ENCODE measurements at regions not wholly inside any gene's neighbourhood (a gene's known extent, or its start where the extent isn't known, plus 50 kb on each side); places are given as distances from the start of the nearest gene placed in this dataset.

DNA sequence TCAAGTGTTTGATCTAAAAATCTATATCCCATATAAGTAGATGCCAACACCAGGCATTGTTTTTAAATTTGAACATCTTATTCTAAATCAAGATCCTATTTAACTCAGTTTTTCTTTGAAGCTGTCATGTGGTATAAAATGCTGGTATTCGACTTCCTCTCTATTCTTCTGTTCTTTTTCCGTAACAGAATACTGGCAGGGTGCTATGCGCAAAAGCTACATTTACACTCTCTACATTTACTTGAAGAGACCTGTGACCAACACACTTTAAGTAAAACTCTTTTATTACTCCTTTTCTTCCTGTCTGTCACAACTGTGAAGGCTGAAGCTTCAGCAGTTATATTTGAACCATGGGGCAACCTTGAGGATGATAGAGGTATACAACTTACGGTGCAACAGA, 612.8 kb downstream of the C4orf33 start (continued):
- TF ChIP-seq, protein P1, sequence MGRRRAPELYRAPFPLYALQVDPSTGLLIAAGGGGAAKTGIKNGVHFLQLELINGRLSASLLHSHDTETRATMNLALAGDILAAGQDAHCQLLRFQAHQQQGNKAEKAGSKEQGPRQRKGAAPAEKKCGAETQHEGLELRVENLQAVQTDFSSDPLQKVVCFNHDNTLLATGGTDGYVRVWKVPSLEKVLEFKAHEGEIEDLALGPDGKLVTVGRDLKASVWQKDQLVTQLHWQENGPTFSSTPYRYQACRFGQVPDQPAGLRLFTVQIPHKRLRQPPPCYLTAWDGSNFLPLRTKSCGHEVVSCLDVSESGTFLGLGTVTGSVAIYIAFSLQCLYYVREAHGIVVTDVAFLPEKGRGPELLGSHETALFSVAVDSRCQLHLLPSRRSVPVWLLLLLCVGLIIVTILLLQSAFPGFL (CRISPR knock-in tag; IDR thresholded peaks at IDR 0.05): no peak
- TF ChIP-seq, protein P2, sequence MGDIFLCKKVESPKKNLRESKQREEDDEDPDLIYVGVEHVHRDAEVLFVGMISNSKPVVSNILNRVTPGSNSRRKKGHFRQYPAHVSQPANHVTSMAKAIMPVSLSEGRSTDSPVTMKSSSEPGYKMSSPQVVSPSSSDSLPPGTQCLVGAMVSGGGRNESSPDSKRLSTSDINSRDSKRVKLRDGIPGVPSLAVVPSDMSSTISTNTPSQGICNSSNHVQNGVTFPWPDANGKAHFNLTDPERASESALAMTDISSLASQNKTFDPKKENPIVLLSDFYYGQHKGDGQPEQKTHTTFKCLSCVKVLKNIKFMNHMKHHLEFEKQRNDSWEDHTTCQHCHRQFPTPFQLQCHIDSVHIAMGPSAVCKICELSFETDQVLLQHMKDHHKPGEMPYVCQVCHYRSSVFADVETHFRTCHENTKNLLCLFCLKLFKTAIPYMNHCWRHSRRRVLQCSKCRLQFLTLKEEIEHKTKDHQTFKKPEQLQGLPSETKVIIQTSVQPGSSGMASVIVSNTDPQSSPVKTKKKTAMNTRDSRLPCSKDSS (IDR thresholded peaks at IDR 0.05; ENCODE audit: low read depth, partially characterized antibody): no peak
- TF ChIP-seq RCOR1 (IDR thresholded peaks at IDR 0.05; ENCODE audit: borderline replicate concordance in 1 of 2, low read depth in 2 of 2, low read length in 2 of 2) (no peak), FOXP1 (CRISPR knock-in tag; IDR thresholded peaks at IDR 0.05) (no peak), POLR3A (IDR thresholded peaks at IDR 0.05; ENCODE audit: borderline replicate concordance, extremely low read depth, insufficient read depth, insufficient read length) (no peak), MED1 (CRISPR knock-in tag; IDR thresholded peaks at IDR 0.05; ENCODE audit: borderline replicate concordance) (no peak), SMAD4 (CRISPR knock-in tag; conservative IDR thresholded peaks at IDR 0.05) (no peak), ARID2 (IDR thresholded peaks at IDR 0.05) (no peak), ZNF165 (CRISPR knock-in tag; IDR thresholded peaks at IDR 0.05; ENCODE audit: borderline replicate concordance) (no peak), ZNF143 (CRISPR knock-in tag; IDR thresholded peaks at IDR 0.05) (no peak)
- TF ChIP-seq, protein P3, sequence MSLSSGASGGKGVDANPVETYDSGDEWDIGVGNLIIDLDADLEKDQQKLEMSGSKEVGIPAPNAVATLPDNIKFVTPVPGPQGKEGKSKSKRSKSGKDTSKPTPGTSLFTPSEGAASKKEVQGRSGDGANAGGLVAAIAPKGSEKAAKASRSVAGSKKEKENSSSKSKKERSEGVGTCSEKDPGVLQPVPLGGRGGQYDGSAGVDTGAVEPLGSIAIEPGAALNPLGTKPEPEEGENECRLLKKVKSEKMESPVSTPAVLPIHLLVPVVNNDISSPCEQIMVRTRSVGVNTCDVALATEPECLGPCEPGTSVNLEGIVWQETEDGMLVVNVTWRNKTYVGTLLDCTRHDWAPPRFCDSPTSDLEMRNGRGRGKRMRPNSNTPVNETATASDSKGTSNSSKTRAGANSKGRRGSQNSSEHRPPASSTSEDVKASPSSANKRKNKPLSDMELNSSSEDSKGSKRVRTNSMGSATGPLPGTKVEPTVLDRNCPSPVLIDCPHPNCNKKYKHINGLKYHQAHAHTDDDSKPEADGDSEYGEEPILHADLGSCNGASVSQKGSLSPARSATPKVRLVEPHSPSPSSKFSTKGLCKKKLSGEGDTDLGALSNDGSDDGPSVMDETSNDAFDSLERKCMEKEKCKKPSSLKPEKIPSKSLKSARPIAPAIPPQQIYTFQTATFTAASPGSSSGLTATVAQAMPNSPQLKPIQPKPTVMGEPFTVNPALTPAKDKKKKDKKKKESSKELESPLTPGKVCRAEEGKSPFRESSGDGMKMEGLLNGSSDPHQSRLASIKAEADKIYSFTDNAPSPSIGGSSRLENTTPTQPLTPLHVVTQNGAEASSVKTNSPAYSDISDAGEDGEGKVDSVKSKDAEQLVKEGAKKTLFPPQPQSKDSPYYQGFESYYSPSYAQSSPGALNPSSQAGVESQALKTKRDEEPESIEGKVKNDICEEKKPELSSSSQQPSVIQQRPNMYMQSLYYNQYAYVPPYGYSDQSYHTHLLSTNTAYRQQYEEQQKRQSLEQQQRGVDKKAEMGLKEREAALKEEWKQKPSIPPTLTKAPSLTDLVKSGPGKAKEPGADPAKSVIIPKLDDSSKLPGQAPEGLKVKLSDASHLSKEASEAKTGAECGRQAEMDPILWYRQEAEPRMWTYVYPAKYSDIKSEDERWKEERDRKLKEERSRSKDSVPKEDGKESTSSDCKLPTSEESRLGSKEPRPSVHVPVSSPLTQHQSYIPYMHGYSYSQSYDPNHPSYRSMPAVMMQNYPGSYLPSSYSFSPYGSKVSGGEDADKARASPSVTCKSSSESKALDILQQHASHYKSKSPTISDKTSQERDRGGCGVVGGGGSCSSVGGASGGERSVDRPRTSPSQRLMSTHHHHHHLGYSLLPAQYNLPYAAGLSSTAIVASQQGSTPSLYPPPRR (CRISPR knock-in tag; IDR thresholded peaks at IDR 0.05; ENCODE audit: borderline replicate concordance): no peak
